ENCODE measurements at regions not wholly inside any gene's neighbourhood (a gene's known extent, or its start where the extent isn't known, plus 50 kb on each side); places are given as distances from the start of the nearest gene placed in this dataset.

GRCh38 chr12:59839514-59839913 is 243.7 kb downstream of the SLC16A7 start:
- DNase-seq (ENCODE audit: low spot score) = no peak
- in situ Hi-C loops (cut with MboI; ENCODE audit: low pct_unique_long_range_greater_than_20kb, low sequenced_read_pairs, unreplicated experiment) = no loop called here
- TF ChIP-seq, protein P1, sequence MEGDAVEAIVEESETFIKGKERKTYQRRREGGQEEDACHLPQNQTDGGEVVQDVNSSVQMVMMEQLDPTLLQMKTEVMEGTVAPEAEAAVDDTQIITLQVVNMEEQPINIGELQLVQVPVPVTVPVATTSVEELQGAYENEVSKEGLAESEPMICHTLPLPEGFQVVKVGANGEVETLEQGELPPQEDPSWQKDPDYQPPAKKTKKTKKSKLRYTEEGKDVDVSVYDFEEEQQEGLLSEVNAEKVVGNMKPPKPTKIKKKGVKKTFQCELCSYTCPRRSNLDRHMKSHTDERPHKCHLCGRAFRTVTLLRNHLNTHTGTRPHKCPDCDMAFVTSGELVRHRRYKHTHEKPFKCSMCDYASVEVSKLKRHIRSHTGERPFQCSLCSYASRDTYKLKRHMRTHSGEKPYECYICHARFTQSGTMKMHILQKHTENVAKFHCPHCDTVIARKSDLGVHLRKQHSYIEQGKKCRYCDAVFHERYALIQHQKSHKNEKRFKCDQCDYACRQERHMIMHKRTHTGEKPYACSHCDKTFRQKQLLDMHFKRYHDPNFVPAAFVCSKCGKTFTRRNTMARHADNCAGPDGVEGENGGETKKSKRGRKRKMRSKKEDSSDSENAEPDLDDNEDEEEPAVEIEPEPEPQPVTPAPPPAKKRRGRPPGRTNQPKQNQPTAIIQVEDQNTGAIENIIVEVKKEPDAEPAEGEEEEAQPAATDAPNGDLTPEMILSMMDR (IDR thresholded peaks at IDR 0.05; ENCODE audit: extremely low read depth, insufficient read depth, missing control alignments) = no peak

GRCh38 chr12:59843260-59843843 is 247.5 kb downstream of the SLC16A7 start:
- TF ChIP-seq, protein P1 (IDR thresholded peaks at IDR 0.05; ENCODE audit: extremely low read depth, insufficient read depth, missing control alignments) = no peak
- no peak for DNase-seq (ENCODE audit: low spot score)
- in situ Hi-C loops (cut with MboI; ENCODE audit: low pct_unique_long_range_greater_than_20kb, low sequenced_read_pairs, unreplicated experiment) = no loop called here

DNA sequence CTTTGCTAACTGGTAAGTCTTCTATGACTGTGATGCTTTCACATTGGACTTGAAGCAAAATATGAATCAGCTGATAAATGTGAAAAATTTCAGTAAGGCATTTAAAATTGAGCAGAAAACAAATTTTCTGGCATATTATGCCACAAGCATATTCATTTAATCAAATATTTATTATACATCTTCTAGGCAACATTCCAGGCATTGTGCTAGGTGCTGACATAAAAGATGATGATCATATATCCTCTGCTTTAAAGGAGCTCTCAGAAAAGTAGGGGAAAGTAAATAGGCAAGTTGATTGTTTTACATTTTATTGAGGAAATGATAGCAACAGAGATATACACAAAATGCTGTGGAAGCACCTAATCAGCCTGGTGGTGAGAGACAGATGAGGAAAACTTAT is 248.9 kb downstream of the SLC16A7 start:
- TF ChIP-seq, protein P1 (IDR thresholded peaks at IDR 0.05; ENCODE audit: extremely low read depth, insufficient read depth, missing control alignments) = no peak
- in situ Hi-C loops (cut with MboI; ENCODE audit: low pct_unique_long_range_greater_than_20kb, low sequenced_read_pairs, unreplicated experiment) = no loop called here
- DNase-seq (ENCODE audit: low spot score) = no peak

DNA sequence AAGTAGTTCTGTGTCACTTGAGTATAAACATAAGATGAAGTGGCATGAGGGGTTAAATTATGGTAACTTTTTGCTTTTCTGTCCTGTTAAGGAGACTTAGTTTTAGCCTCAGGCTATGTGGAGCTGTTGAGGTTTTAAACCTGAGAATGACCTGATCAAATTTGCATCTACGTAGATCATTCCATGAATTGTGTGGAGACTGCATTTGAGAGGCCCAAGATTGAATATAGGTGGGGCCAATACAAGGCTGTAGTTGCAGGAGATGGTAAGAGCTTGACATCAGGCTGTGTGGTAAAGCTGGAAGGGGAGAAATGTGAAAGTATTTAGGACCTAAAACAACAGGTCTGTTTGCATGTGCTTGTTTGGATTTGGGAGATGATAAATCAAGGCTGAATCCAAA is 249.5 kb downstream of the SLC16A7 start:
- TF ChIP-seq, protein P1 (IDR thresholded peaks at IDR 0.05; ENCODE audit: extremely low read depth, insufficient read depth, missing control alignments) = no peak
- DNase-seq (ENCODE audit: low spot score) = no peak
- in situ Hi-C loops (cut with MboI; ENCODE audit: low pct_unique_long_range_greater_than_20kb, low sequenced_read_pairs, unreplicated experiment) = no loop called here

- no peak for DNase-seq (ENCODE audit: low spot score)
- in situ Hi-C loops (cut with MboI; ENCODE audit: low pct_unique_long_range_greater_than_20kb, low sequenced_read_pairs, unreplicated experiment) = no loop called here
- TF ChIP-seq, protein P1 (IDR thresholded peaks at IDR 0.05; ENCODE audit: extremely low read depth, insufficient read depth, missing control alignments) = no peak
These were observed 251.3 kb downstream of the SLC16A7 start for GRCh38 chr12:59847127-59847526.

DNA sequence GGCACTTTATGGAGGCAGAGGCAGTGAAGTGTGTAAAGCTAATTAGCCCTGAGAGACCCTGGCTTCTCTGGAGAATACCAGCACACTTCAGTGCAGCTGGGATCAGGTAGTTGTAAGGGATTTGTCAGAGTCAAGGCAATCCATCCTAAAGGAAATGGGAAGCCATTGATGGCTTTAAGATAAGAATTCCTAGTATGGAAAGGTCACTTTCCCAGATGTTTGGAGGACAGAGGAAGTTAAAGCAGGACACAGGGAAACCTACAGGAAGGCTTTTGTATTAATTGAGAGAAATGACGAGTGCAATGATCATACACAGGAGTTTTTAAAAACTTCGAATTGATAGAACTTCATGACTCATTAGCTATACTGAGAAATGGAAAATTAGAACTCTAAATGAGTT is 254.4 kb downstream of the SLC16A7 start:
- DNase-seq (ENCODE audit: low spot score) = no peak

More for the DNA sequence above, 254.4 kb downstream of the SLC16A7 start:
- in situ Hi-C loops (cut with MboI; ENCODE audit: low pct_unique_long_range_greater_than_20kb, low sequenced_read_pairs, unreplicated experiment) = no loop called here
- TF ChIP-seq, protein P1 (IDR thresholded peaks at IDR 0.05; ENCODE audit: extremely low read depth, insufficient read depth, missing control alignments) = no peak
